ENCODE measurements at regions not wholly inside any gene's neighbourhood (a gene's known extent, or its start where the extent isn't known, plus 50 kb on each side); places are given as distances from the start of the nearest gene placed in this dataset.
"Not testable (repeated sequence)": the region's sequence is repeated elsewhere in the genome, so short reads cannot be mapped to it uniquely, and the experiment has no call there.

- no peak for TF ChIP-seq CTCF (IDR thresholded peaks at IDR 0.05)
- no peak for TF ChIP-seq POLR2A (IDR thresholded peaks at IDR 0.05)
- no peak overlapping the region for H3K27ac ChIP-seq
- no peaks in the 10 kb centered on the region for H3K36me3 ChIP-seq
- ATAC-seq, result no peak
- 76 to 83% (median 82%) methylated on average over 10 to 25 of the region's 25 CpGs for WGBS, 4 donors
- H3K4me3 ChIP-seq, result no peak overlapping the region
- peaks cover 0 to 22% (median 1%) of the 10 kb centered on the region in 12 donors for H3K9me3 ChIP-seq
- no peaks in the 10 kb centered on the region for H3K4me1 ChIP-seq
- peaks cover 0 to 13% (median 0%) of the 10 kb centered on the region in 9 donors for H3K27me3 ChIP-seq
- intact Hi-C loops (cut with DNase I), result no loop called here
- DNase-seq, result peak in 2 of 5 donors; percentile 13 to 39
Observed at GRCh38 chr14:105927096-105928060, 401.0 kb downstream of the TMEM121 start.

GRCh38 chr14:105928171-105929111 lies 402.1 kb downstream of the TMEM121 start:
- H3K4me1 ChIP-seq; H3K36me3 ChIP-seq; H3K27ac ChIP-seq; H3K4me3 ChIP-seq; intact Hi-C loops (cut with DNase I): not testable (repeated sequence)
- Histone ChIP-seq H3K9me3 (peaks cover 0 to 13% (median 1%) of the 10 kb centered on the region in 12 donors), H3K27me3 (peaks cover 0 to 16% (median 0%) of the 10 kb centered on the region in 9 donors)
- ATAC-seq (peak in 1 of 4 donors; percentile 6), DNase-seq (peak in 2 of 5 donors; percentile 16 to 37)
- 72 to 86% (median 79%) methylated on average over 12 to 23 of the region's 23 CpGs for WGBS, 4 donors

GRCh38 chr14:105929327-105930081 lies 403.1 kb downstream of the TMEM121 start:
- H3K36me3 ChIP-seq, result no peaks in the 10 kb centered on the region
- no peaks in the 10 kb centered on the region for H3K4me1 ChIP-seq
- H3K4me3 ChIP-seq, result no peak overlapping the region
- no peak overlapping the region for H3K27ac ChIP-seq
- TF ChIP-seq POLR2A (IDR thresholded peaks at IDR 0.05) (no peak), CTCF (IDR thresholded peaks at IDR 0.05) (no peak)
- DNase-seq, result peak in 2 of 5 donors; percentile 11 to 24
- intact Hi-C loops (cut with DNase I), result loop anchor here in 1 of 10 donors (10.0 kb wide), 1 partner anchor 235 kb away; no protein-coding TSS in a partner anchor
- WGBS, 4 donors, result 83 to 94% (median 84%) methylated on average over 14 of the region's 14 CpGs
- no peak for ATAC-seq
- H3K9me3 ChIP-seq, result peaks cover 0 to 6% (median under 1%) of the 10 kb centered on the region in 12 donors
- H3K27me3 ChIP-seq, result peaks cover 0 to 16% (median 0%) of the 10 kb centered on the region in 9 donors

GRCh38 chr14:105930572-105930971 lies 404.2 kb downstream of the TMEM121 start:
- no peak overlapping the region for H3K27ac ChIP-seq
- no peaks in the 10 kb centered on the region for H3K4me1 ChIP-seq
- peaks cover 0 to 14% (median 3%) of the 10 kb centered on the region in 12 donors for H3K9me3 ChIP-seq
- WGBS, 4 donors, result 81 to 88% (median 83%) methylated on average over 5 of the region's 5 CpGs
- no peaks in the 10 kb centered on the region for H3K36me3 ChIP-seq
- DNase-seq (peak in 1 of 5 donors; percentile 35), ATAC-seq (no peak)
- intact Hi-C loops (cut with DNase I), result loop anchor here in 1 of 10 donors (10.0 kb wide), 1 partner anchor 236 kb away; no protein-coding TSS in a partner anchor
- peaks cover 0 to 19% (median 0%) of the 10 kb centered on the region in 9 donors for H3K27me3 ChIP-seq
- H3K4me3 ChIP-seq, result no peak overlapping the region
- no peak for TF ChIP-seq CTCF (IDR thresholded peaks at IDR 0.05)
- TF ChIP-seq POLR2A (IDR thresholded peaks at IDR 0.05), result no peak

Measured in heart left ventricle (tissue), 16 donors.